Myocyte (in vitro differentiated cells): ENCODE measurements at regions not wholly inside any gene's neighbourhood (a gene's known extent, or its start where the extent isn't known, plus 50 kb on each side); places are given as distances from the start of the nearest gene placed in this dataset.
A peak's percentile ranks its signal among the peaks of the same experiment; 100 is the strongest.

ENCODE experiments used
- DNase-seq: peaks from one replicate; pipeline ENCODE4 v3.0.0-alpha.2; 2012; ENCODE audit warnings: low read depth

- DNase-seq: no peak
Measured at GRCh38 chr5:109469896-109470662, 60.3 kb upstream of the PJA2 start.

- peak; percentile 97 for DNase-seq
Measured at GRCh38 chr5:109468737-109469420, 59.1 kb upstream of the PJA2 start.

DNA sequence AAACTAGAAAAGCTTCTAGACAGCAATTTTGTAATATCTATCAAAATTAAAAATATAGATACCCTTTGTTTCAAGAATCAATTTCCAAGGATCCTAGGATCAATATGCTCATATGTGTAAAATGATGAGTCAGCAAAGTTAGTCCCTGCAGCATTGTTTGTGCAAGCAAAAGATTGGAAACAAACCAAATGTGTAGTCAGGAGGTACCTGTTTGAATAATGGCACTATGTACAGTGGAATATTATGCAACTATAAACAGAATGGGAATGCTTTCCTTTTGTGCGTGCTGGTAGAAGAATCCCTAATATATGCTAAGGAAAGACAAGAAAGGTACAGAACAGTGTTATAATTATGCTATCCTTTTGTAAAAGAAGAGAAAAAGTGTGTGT, 58.5 kb upstream of the PJA2 start:
- no peak for DNase-seq

DNA sequence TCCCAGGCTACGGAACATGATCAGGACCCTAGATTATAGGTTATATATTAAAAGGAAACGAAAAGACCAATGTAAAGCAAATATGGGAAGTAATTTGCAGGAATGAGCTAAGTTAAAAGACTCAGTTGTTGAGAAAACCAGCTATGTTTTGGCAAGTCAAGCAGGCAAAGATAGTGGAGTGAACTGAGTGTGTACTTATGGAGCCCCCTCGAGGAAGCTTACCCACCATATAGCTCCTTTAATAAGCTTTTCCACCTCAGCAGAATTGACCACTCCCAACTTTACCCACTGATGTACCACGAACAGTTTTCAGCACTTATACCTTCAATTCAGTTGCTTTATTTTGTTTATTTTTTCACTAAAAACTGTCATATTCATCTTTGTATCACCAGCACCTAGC, 57.3 kb upstream of the PJA2 start:
- DNase-seq: no peak
